NB4 (cell line): ENCODE measurements at regions not wholly inside any gene's neighbourhood (a gene's known extent, or its start where the extent isn't known, plus 50 kb on each side); places are given as distances from the start of the nearest gene placed in this dataset.

Experiments
- DNase-seq: peaks from one replicate; pipeline ENCODE4 v3.0.0; 2010; ENCODE audit warnings: low read depth
- H3K4me3 ChIP-seq: one replicate; pipeline ENCODE4 v1.5.1; 2011; ENCODE audit warnings: mild to moderate bottlenecking, low read depth, low read length, moderate library complexity
- CTCF ChIP-seq: IDR thresholded peaks from one replicate; pipeline ENCODE4 v1.5.1; 2012; ENCODE audit warnings: low read depth, low read length
- MAX ChIP-seq: IDR thresholded peaks from 2 replicates; pipeline ENCODE4 v1.6.1; 2011; ENCODE audit warnings: low read depth, low read length
- MYC ChIP-seq: IDR thresholded peaks from 2 replicates; pipeline ENCODE4 v1.6.1; 2011; ENCODE audit warnings: low read depth, low read length
- POLR2A ChIP-seq: IDR thresholded peaks from 2 replicates; pipeline ENCODE4 v1.6.1; 2011; ENCODE audit warnings: mild to moderate bottlenecking; ENCODE audit not compliant: insufficient read length; ENCODE audit errors: extremely low read depth

- TF ChIP-seq CTCF (no peak), MAX (no peak), POLR2A (no peak), MYC (no peak)
- no peak overlapping the region for H3K4me3 ChIP-seq
- DNase-seq = no peak
Observed at GRCh38 chr4:122973465-122973864, 51.1 kb upstream of the NUDT6 start.

GRCh38 chr4:122976111-122976510 is 53.7 kb upstream of the NUDT6 start:
- DNase-seq = no peak
- TF ChIP-seq MAX = no peak
- no peak for TF ChIP-seq CTCF
- TF ChIP-seq MYC = no peak
- no peak for TF ChIP-seq POLR2A
- no peak overlapping the region for H3K4me3 ChIP-seq

GRCh38 chr4:122977103-122977502 is 54.7 kb upstream of the NUDT6 start:
- no peak for TF ChIP-seq MAX
- no peak for TF ChIP-seq MYC
- no peak for TF ChIP-seq CTCF
- TF ChIP-seq POLR2A = no peak
- H3K4me3 ChIP-seq = no peak overlapping the region
- DNase-seq = no peak

GRCh38 chr4:122978109-122978508 is 55.7 kb upstream of the NUDT6 start:
- no peak overlapping the region for H3K4me3 ChIP-seq
- TF ChIP-seq CTCF (no peak), MYC (no peak), POLR2A (no peak), MAX (no peak)
- DNase-seq = peak; percentile 8

GRCh38 chr4:122978789-122979188 is 56.4 kb upstream of the NUDT6 start:
- no peak overlapping the region for H3K4me3 ChIP-seq
- no peak for DNase-seq
- TF ChIP-seq CTCF = no peak
- no peak for TF ChIP-seq MYC
- TF ChIP-seq POLR2A = no peak
- TF ChIP-seq MAX = no peak

GRCh38 chr4:122980860-122981259 is 58.5 kb upstream of the NUDT6 start:
- H3K4me3 ChIP-seq = no peak overlapping the region
- no peak for TF ChIP-seq MAX
- no peak for TF ChIP-seq MYC
- TF ChIP-seq POLR2A = no peak
- no peak for TF ChIP-seq CTCF
- no peak for DNase-seq
